PC-3 (cell line): ENCODE measurements at regions not wholly inside any gene's neighbourhood (a gene's known extent, or its start where the extent isn't known, plus 50 kb on each side); places are given as distances from the start of the nearest gene placed in this dataset.

Experiments
- EZH2 ChIP-seq: fragments of 300-600 bp; sonication (generic); IDR thresholded peaks from one replicate; pipeline ENCODE4 v1.6.1; 2017; ENCODE audit warnings: antibody characterized with exemption, mild to moderate bottlenecking, low read length; ENCODE audit not compliant: unreplicated experiment
- TF ChIP-seq, protein P1 (sequence below): fragments of 300-600 bp; sonication (generic); conservative IDR thresholded peaks from 2 replicates; pipeline ENCODE4 v1.5.1; 2017; ENCODE audit warnings: antibody characterized with exemption, low read depth, mild to moderate bottlenecking, low read length

DNA sequence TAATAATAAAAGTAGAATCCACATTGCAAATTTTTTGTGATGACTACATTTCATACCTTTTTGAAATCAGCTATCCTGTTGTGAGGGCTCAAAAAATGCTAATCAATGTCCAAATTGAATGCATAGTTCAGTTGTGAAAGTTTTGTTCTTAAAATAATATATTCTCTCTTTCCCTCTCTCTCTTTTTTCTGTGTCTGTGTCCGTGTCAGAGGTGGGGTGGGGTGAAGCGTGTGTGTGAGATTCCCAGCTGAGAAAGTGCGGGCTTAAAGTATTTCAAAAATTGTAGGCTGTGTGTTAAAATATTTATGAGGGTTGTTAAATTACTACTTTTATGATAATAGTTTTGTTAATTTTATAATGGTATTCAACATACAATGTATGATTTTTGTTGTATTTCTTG lies 388.0 kb upstream of the LRRTM4 start:
- TF ChIP-seq, protein P1, sequence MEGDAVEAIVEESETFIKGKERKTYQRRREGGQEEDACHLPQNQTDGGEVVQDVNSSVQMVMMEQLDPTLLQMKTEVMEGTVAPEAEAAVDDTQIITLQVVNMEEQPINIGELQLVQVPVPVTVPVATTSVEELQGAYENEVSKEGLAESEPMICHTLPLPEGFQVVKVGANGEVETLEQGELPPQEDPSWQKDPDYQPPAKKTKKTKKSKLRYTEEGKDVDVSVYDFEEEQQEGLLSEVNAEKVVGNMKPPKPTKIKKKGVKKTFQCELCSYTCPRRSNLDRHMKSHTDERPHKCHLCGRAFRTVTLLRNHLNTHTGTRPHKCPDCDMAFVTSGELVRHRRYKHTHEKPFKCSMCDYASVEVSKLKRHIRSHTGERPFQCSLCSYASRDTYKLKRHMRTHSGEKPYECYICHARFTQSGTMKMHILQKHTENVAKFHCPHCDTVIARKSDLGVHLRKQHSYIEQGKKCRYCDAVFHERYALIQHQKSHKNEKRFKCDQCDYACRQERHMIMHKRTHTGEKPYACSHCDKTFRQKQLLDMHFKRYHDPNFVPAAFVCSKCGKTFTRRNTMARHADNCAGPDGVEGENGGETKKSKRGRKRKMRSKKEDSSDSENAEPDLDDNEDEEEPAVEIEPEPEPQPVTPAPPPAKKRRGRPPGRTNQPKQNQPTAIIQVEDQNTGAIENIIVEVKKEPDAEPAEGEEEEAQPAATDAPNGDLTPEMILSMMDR: no peak
- TF ChIP-seq EZH2: no peak
